ENCODE measurements at regions not wholly inside any gene's neighbourhood (a gene's known extent, or its start where the extent isn't known, plus 50 kb on each side); places are given as distances from the start of the nearest gene placed in this dataset.

DNA sequence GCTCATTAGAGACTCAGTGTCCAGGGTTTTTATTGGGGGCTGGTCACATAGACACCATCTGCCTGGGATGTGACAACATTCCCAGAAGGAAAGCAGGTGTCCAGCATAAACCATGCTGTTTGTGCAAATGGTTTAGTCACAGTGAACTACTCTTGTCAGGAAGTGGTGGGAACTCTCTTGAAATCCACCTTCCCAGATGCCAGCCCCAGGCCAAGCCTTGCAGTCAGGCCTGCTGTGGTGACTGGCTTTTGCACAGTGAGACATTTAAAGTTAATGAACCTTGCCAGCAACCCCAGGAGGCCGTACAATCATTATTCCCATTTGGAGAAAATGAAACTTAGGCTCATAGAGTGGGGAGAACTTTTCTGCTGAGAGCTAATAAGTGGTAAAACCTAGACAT is 242.5 kb upstream of the KCNG1 start:
- no peak for DNase-seq

DNA sequence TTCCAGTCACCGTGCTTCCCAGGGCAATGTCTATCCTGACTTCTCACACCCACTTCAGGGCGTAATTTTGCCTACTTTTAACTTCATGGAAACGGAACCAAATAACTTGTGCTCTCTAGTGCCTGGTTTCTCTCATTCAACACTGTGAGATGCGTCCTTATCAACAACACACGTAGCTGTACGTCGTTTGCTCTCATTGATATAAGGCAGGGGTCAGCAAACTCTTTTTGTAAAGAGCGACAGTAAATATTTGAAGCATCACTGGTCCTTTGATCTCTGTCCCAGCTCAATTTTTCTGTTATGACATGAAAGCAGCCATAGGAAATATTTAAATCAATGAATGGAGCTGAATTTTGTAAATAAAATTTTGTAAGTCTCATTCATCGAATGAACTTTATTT is 239.3 kb upstream of the KCNG1 start:
- DNase-seq, result no peak

DNA sequence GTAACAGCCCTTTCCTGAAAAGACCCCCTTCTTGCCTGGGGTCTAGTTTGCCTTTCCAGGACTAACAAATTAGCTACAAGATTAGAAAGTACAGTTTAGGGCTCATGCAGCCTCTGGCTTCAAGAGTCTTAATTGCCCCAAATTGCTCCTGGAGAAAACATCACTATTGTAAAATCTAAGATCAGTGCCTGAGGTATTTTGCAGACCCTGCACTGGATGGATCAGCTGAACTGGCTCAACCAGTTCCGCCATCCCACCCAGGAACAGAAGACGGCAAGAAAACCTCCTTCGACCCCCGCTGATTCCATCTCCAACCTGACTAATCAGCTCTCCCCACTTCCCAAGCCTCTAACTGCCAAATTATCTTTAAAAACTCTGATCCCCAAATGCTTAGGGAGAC is 236.5 kb upstream of the KCNG1 start:
- DNase-seq, result no peak

DNA sequence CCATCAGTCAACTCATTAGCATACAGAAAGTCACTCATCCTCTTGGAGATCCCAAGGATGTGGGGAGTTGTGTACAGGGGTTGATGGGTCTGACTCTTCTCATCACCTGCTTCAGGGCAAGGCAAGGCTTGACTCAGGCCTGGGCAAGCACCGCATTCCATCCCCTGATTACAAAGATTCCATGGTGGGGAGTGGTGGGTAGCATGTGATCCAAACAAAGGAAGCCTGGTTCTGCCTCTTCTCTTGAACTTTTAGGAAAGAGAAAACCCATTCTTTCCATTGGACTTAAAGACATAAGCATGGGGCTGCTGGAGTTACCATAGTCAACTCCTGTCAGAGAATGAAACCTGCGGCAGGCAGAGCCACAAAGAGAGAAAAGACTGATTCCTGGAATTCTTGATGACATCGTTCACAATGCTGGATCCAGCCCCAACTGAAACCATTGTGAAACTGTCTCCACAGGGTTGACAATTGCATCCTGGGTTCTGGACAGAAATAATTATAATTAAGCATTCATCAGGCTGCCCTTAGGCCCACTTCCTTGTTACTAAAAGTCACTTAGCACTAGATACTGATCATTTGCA is 235.8 kb upstream of the KCNG1 start:
- no peak for DNase-seq

DNA sequence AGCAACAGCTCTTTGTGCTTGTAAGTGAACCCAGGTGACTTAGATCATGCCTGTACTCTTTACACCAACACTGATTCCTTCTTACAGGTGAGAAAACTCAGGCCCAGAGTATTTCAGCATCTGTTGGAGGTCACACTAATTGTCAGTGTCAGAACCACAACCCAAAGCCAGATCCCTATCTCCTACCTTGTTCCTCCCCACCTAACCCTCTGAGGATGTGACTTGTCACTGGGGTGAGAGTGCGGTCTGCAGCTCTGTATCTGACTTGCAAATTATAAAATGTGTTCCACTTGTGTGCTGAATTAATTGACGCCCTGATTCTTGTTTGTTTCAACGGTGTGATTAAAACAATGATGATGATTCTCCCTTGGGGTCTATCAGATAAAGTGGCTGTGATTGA is 232.5 kb upstream of the KCNG1 start:
- DNase-seq, result no peak

DNA sequence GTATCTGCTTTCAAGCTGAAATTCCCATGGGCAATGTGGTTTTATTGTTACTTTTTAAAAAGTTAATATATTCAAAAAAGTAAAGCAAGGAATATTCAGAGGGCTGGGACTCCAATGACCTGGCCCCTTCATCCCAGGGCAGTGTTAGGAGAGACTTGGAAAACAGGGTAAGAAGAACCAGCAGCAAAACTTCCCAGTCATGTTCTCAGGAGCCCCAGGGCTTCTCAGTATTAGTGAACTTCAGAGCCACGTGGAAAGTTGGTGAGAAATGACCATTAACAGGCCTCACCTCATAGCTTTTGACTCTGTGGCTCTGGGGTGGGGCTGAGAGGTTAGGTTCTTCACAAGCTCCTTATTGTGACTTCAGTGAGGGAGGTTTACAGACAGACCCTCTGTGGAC is 230.4 kb upstream of the KCNG1 start:
- no peak for DNase-seq

DNA sequence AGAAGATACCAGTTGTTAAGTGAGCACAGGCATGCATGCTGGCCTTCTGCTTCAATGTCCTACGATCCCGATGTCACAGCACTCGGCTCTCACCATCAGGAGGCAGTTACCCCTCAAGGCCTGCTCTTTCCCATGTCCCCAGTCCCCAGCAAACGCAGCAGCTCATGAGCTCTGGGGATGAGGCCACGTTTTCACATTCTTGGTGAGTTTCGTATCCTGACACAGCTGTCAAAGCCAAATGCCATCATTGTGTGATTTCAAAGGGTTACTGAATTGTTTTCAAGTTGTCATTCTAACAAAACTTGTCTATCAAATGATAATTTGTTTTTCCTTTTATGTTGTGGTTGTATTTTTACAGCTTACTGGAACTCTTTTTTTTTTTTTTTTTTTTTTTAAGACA is 226.9 kb upstream of the KCNG1 start:
- no peak for DNase-seq

DNA sequence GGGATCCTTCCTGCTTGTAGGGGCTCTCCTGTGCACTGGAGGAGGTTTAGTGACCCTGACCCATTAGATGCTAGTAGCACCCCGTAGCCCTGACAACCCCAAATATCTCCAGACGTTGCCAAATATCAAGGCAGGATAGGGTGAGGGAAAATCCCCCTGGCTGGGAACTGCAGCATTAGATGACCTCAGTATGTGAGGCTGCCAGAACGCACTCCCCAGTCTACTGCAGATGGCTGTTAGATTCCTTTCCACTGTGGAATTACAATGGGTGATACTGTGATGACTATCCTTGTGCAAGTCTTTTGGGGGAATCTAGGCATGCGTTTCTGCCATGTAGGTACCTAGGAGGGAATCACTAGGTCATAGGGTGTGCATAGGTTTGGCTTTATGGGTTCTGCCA is 226.3 kb upstream of the KCNG1 start:
- no peak for DNase-seq

DNA sequence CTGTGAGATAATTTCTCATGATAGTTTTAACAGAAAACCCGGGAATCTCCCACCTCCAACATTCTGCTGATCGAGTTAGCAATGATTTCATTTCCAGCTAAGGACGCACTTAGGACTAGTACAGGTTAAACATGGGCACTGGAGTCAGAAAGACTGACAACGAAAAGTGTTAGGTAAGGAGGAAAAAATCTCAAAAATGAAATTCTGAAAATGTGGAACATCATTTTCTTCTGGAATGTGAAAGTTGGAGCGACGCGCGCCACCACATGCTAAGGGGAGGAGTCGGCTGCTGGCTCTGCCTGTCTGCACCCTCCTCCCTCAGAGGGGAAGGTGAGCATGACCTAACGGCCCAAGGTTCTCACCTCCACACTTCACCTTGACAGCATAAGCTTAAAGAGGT is 221.6 kb upstream of the KCNG1 start:
- DNase-seq, result no peak

DNA sequence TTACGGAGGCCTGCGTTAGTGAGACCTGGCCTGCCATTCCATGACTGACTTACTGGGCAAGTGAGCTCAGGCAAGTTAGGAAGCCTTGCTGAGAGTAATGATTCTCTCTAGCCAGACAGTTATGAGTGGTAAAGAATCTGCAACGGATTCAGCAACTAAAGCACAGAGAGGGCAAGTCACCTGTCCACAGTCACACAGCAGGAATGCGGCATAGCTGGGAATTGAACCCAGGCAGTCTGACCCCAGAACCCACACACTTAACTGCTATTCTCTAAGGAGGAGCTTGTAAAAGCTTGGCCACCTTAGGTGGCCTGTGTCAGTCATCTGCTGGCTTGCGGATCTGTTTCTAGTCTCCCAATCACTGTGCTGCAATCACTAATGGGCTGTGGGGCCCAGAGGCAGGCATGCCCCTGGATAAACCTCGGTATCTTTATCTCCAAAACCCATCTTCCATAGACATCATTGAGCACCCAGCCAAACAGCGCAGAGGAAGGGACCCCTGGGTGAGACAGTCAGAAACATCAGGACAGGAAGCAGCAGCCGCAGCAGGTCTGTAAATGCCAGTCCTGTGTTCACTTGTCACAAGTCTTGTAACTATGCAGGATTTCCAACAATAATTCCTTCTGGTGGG is 215.9 kb upstream of the KCNG1 start:
- DNase-seq, result no peak

DNA sequence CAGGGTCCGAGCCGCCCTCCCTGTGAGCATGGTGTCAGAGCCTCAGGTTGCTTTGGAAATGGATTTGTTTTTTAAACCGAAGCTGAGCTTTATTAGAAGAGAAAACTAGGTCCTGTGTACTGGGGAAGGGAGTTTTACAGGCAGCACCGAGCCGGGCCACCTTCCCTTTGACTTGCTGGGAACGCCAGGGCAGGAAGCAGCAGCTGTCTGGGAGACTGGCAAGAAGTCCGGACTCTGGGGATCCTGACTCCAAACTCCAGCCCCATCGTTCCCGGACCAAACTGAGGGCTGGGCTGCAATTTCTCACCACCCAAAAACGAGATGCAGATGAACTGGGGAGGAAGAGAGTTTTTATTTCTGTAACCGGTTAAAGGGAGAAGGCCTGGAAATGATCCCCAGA is 214.9 kb upstream of the KCNG1 start:
- no peak for DNase-seq

DNA sequence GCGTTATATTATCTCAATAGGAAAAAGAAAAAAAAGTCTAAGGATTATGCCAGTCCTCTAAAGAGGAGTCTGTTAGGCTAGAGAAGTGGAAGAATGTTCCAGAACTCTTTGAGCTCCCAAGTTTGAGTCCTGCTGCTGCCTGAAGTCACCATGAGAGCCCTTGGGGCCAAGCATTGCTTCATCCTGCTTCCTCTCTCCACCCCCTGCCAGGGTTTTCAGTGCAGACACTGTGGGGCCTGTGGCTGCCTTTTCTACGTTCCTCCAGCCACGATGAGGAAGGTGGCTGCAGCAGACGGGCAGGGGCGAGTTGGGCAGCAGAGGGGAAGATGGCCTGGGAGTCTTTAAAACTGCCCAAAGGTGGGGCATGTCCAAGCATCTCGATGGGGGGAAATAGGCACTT is 214.4 kb upstream of the KCNG1 start:
- no peak for DNase-seq

DNA sequence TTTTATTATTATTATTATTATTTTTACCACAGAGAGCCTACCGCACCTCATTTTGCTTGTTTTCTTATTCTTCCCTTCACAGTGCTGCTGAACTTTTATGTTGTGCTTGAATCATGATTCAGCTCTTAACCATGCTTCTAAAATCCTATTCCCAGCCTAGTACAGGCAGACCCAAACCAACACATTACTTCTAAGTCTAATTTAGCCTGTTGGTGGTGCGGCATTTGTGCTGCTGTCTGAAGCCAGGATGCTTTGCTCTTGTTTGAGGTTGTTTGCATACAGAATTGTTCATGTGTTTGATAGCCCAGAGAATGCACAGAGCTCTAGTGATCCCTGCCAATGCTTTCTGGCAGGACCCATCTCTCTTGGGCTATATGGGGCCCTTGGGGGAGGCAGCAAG is 213.5 kb upstream of the KCNG1 start:
- DNase-seq, result no peak

DNA sequence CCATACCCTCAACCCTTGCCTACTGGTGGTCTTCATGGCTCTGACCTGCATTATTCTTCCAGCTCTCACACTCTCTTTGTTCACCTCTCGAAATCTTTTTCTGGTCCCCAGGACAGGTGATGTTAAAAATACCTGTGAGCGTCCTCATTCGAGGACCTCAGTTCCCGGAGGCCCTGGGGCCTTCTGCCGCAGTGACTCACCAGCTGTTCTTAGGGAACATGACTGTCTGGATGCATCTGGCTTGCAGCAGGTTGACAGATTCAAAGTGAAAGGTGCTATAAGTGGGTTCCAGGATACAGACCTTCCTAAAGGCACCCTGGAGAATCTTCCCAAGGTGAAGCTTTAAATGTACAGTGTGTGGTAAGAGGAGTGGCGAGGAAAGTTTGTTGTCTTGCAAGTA is 210.4 kb upstream of the KCNG1 start:
- DNase-seq, result no peak

DNA sequence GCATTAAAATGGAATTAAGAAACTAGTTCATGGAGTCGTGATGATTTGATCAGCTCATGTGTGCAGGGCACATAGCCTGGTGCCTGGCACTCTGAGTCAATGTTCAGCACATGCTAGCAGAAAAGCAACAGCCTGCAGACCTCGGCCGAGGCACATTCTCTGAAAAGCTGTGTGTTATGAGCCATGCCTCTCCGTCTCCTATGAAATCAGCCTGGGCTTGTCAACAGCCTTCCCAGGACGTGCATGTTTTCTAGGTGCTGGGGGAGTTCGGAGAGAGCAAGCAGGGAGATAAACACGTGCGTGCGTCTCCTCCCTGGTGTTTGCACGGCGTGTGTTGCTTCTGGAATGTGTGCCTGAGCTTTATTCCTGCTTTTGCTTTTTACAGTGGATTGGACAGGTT is 207.8 kb upstream of the KCNG1 start:
- no peak for DNase-seq

DNA sequence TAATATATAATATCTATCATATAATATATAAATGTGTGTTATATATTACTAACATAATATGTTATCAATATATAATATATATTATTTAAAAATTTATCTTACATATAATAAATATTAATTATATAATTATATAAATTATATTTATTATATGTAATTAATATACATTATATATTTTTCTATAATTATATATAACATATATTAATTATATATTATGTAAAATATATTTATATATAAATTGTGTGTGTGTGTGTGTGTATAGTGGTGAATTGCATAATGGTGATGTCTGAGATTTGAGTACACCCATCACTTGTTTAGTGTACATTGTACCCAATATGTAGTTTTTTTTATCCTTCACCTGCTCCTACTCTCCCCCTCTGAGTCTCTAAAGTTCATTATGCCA is 205.9 kb upstream of the KCNG1 start:
- no peak for DNase-seq

DNA sequence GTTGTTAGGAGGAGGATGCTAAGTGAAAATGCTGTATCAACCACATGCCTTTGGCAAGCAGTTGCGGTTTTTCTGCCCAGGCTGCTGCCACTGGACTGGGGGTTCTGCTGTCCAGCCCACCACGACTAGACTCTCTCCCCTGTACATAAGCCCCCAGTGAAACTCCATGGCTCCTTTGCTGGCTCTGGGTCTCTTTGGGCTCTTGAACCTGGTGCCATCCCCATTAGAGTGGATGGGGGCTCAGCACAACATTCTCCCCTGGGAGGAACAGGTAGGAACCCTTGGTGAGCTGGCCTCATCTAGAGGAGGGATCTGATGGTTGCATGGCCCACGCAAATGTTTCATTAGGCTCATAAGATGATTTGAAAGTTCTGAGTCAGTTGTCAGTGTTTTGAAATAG is 204.8 kb upstream of the KCNG1 start:
- DNase-seq, result no peak

DNA sequence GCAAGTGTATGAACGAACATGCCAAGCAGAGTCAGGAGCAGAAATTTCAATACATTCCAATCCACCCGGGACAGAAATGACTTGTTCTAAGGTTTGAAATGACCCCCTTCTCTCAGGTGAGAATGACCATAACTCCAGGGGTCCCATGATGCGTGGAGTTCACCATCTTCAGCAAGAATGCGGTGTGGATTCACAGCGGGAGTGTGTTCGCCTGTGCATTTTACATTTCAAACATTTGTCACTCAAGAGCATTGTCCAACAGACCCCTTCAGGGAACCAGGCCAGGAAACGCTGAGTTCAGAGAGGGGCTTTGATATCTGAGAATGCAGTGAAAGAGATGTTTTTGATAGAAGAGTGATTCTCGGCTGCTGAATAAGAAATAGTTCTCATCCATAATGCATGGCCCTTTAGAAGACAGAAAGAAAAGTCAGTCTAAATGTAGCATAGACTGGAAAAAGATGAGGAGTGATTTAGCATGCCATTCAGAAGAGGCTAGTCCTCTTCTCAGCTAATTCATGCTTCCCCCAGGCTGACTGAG is 200.3 kb upstream of the KCNG1 start:
- no peak for DNase-seq

DNA sequence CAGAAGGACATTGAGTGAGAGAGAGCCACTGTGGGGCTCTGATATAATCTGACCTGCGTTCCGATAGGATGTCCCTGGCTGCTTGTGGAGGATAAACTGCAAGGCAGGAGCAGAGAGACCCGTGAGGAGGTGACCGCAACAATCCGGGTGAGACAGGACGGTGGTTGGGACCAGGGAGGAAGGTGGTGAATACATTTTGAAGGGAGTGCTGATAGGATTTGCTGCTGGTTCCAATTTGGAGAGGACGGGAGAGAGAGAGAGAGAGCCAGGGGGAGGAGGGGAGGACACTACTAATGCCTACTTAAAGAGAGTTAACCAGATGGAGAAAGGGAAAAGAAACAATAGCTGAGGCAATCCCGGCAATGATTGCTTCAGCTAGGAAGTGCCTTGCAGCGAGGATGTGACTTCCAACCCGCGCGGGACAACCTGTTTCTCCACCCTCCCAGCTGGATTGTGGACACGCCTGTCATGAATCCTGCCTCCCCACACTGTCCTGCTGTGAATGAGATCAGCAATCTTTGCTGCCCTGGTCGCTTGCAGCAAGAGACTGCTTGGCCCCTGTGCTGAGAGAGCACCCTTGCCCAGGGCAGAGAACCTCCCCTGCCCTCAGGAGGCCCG is 199.0 kb upstream of the KCNG1 start:
- no peak for DNase-seq

DNA sequence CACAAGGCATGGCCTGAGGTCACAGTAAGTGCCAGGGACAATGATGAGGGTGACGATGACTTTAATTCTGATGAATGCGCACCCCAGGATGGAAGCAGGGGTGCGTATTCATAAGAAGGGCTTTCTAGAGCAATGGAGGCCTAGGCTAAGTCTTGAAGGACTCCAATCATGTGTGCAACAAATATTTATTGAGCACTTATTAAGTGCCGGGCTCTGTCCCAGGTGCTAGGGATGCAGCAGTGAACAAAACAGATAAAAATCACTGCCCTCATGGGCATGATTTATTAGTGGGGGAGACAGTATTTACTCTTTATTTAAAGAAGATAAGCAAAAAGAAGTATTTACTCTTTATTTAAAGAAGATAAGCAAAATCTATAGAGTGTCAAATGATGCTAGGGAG is 198.2 kb upstream of the KCNG1 start:
- DNase-seq, result no peak

DNA sequence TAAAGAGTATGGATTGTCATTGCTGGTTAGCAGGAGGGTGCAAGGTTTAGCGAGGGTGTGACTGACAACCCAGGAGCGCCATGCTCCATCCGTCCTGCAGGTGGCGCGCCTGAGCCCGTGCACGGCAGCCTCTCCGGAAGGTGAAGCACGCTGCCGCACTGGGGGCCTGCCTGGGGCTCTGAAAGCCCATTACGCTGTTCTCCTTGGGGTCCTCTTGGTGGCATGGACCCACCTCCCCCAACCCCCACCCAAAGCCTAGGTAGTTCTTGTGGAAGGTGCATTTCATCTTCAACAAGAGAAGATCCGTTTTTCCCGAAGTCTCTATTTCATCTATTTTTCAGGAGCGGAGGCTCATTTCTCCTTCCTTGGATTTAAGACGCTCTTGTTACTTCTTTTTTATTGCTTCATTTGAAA is 197.4 kb upstream of the KCNG1 start:
- DNase-seq, result peak; percentile 42

DNA sequence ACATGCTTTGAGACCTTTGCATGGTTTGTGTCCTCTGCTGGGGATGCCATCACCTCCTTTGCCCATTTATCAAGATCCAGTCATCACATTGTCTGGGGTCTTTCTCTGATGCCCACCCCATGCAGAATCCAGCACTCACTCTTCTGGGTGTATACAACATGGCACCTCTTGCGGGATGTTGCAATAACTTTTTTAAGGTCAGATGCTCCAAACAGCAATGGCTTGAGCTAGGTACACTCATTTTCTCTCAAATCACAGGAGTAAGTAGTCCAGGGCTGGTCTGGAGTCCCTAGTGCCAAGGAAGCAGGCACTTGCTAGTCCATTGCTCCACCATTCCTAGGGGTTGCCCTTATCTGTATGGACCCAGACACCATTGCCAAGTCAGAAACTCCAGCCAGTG is 196.6 kb upstream of the KCNG1 start:
- no peak for DNase-seq

DNA sequence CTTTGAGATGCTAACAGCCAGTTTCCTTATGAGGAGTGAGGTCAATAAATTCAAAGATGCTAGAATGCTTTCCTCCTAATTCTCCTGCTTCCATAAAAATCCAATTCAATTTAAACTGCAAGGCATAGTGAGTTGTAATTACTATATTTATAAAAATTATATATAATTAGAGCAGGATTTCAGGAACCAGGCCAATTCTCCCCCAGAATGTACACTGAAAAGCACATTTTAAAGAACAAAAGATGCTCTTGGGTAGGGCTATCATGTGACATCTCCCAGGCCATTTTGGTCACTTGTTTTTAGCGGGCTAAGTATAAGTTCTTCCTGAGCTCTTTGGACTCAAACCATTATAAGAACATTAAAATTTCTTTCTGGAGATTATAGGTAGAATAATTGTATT is 195.7 kb upstream of the KCNG1 start:
- no peak for DNase-seq

DNA sequence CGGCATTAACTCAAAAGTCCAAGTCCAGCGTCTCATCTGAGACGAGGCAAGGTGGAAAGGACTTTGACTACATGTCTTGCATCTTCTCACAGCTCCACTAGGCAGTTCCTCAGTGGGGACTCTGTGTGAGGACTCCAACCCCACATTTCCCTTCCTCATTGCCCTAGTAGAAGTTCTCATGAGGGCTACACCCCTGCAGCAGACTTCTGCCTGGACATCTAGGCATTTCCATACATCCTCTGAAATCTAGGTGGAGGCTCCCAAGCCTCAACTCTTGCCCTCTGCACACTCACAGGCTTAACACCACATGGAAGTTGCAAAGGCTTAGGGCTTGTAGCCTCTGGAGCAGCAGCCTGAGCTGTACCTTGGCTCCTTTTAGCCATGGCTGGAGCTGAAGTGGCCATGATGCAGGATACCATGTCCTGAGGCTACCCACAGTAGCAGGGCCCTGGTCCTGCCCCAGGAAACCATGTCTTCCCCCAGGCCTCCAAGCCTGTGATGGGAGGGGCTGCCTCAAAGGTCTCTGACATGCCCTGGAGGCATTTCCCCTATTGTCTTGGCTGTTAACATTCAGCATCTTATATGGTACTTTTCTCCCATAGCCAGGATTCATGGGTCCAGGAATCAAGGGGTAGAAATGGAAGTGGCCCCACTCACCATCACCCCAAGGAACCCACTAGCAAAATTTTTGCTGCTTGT is 194.6 kb upstream of the KCNG1 start:
- DNase-seq, result no peak

All from RPMI8226 (cell line).